ENCODE measurements at regions not wholly inside any gene's neighbourhood (a gene's known extent, or its start where the extent isn't known, plus 50 kb on each side); places are given as distances from the start of the nearest gene placed in this dataset.

- no peaks in the 10 kb centered on the region for H3K4me1 Mint-ChIP-seq (ENCODE audit: low read depth)
- H3K9me3 Mint-ChIP-seq = peaks cover 16% of the 10 kb centered on the region
- H3K27ac Mint-ChIP-seq = no peak overlapping the region
- intact Hi-C loops (cut with micrococcal nuclease) = no loop called here
- no peaks in the 10 kb centered on the region for H3K36me3 Mint-ChIP-seq (ENCODE audit: low read depth)
- no peaks in the 10 kb centered on the region for H3K27me3 Mint-ChIP-seq
- no peak overlapping the region for H3K4me3 Mint-ChIP-seq
These were observed 50.0 kb upstream of the NRSN1 start for GRCh38 chr6:24076011-24076410.

Measured in dendritic cell treated with granulocyte-macrophage colony-stimulating factor and Interleukin-4, amounts not matched to agents 40 ng/mL and 50 ng/mL, for 4 days (primary cell).